Stimulated activated effector memory CD8-positive, alpha-beta T cell treated with anti-CD3 and anti-CD28 coated beads, Interleukin-12 subunit alpha, Interleukin-12 subunit beta, amount 100 ng/mL, for 72 hours (primary cell): ENCODE measurements at regions not wholly inside any gene's neighbourhood (a gene's known extent, or its start where the extent isn't known, plus 50 kb on each side); places are given as distances from the start of the nearest gene placed in this dataset.

Source experiments
- ATAC-seq: fragments of 150-1000 bp; cut with Tn5 transposase; 2 replicates; pipeline ENCODE4 v1.10.0; 2021
- DNase-seq, 2 donors: peaks; one replicate each; pipeline ENCODE4 v3.0.0; 2021 to 2022; ENCODE audit warnings: low spot score in 2 of 2
- H3K27ac Mint-ChIP-seq: one replicate; pipeline ENCODE4 v1.8.0; 2022; ENCODE audit warnings: mild to moderate bottlenecking, mixed read lengths
- H3K36me3 Mint-ChIP-seq: one replicate; pipeline ENCODE4 v1.8.0; 2022; ENCODE audit warnings: mild to moderate bottlenecking, mixed read lengths
- H3K4me1 Mint-ChIP-seq: one replicate; pipeline ENCODE4 v1.8.0; 2022; ENCODE audit warnings: mixed read lengths
- H3K4me3 Mint-ChIP-seq: one replicate; pipeline ENCODE4 v1.8.0; 2022; ENCODE audit warnings: mild to moderate bottlenecking, mixed read lengths
- H3K9me3 Mint-ChIP-seq: one replicate; pipeline ENCODE4 v1.8.0; 2022; ENCODE audit warnings: mixed read lengths

GRCh38 chr1:100622966-100623762 is 85.2 kb downstream of the GPR88 start:
- no peak overlapping the region for H3K27ac Mint-ChIP-seq
- DNase-seq: no peak
- ATAC-seq: no peak
- no peaks in the 10 kb centered on the region for H3K4me1 Mint-ChIP-seq
- no peaks in the 10 kb centered on the region for H3K36me3 Mint-ChIP-seq
- H3K9me3 Mint-ChIP-seq: no peaks in the 10 kb centered on the region
- H3K4me3 Mint-ChIP-seq: no peak overlapping the region

GRCh38 chr1:100624886-100625610 is 87.1 kb downstream of the GPR88 start:
- H3K27ac Mint-ChIP-seq: no peak overlapping the region
- no peaks in the 10 kb centered on the region for H3K36me3 Mint-ChIP-seq
- no peak overlapping the region for H3K4me3 Mint-ChIP-seq
- no peaks in the 10 kb centered on the region for H3K4me1 Mint-ChIP-seq
- no peak for DNase-seq
- no peaks in the 10 kb centered on the region for H3K9me3 Mint-ChIP-seq
- no peak for ATAC-seq

GRCh38 chr1:100626397-100626796 is 88.5 kb downstream of the GPR88 start:
- Mint-ChIP-seq H3K27ac (no peak overlapping the region), H3K4me1 (peaks cover 8% of the 10 kb centered on the region), H3K36me3 (no peaks in the 10 kb centered on the region)

GRCh38 chr1:100627054-100627716 is 89.2 kb downstream of the GPR88 start:
- Mint-ChIP-seq H3K27ac (no peak overlapping the region), H3K4me3 (no peak overlapping the region), H3K4me1 (peaks cover 9% of the 10 kb centered on the region), H3K9me3 (no peaks in the 10 kb centered on the region), H3K36me3 (no peaks in the 10 kb centered on the region)
- DNase-seq (no peak), ATAC-seq (no peak)

More at GRCh38 chr1:100626397-100626796, 88.5 kb downstream of the GPR88 start:
- ATAC-seq (peak; percentile 49), DNase-seq (no peak)
- Mint-ChIP-seq H3K9me3 (no peaks in the 10 kb centered on the region), H3K4me3 (no peak overlapping the region)

GRCh38 chr1:100627936-100628335 is 90.0 kb downstream of the GPR88 start:
- peaks cover 9% of the 10 kb centered on the region for H3K4me1 Mint-ChIP-seq
- ATAC-seq: no peak
- DNase-seq: no peak
- no peak overlapping the region for H3K27ac Mint-ChIP-seq
- no peak overlapping the region for H3K4me3 Mint-ChIP-seq
- H3K9me3 Mint-ChIP-seq: no peaks in the 10 kb centered on the region
- no peaks in the 10 kb centered on the region for H3K36me3 Mint-ChIP-seq

GRCh38 chr1:100628631-100629081 is 90.7 kb downstream of the GPR88 start:
- Mint-ChIP-seq H3K27ac (no peak overlapping the region), H3K4me1 (peaks cover 9% of the 10 kb centered on the region), H3K9me3 (no peaks in the 10 kb centered on the region), H3K36me3 (no peaks in the 10 kb centered on the region), H3K4me3 (no peak overlapping the region)
- no peak for ATAC-seq
- no peak for DNase-seq

- H3K27ac Mint-ChIP-seq: no peak overlapping the region
- H3K36me3 Mint-ChIP-seq: no peaks in the 10 kb centered on the region
- H3K4me1 Mint-ChIP-seq: peaks cover 9% of the 10 kb centered on the region
- ATAC-seq: no peak
- H3K4me3 Mint-ChIP-seq: no peak overlapping the region
- no peaks in the 10 kb centered on the region for H3K9me3 Mint-ChIP-seq
- no peak for DNase-seq
Measured at GRCh38 chr1:100629391-100629790, 90.2 kb upstream of the VCAM1 start.

- DNase-seq: no peak
- peak; percentile 61 for ATAC-seq
- H3K27ac Mint-ChIP-seq: no peak overlapping the region
Measured at GRCh38 chr1:100631015-100631551, 88.5 kb upstream of the VCAM1 start.

GRCh38 chr1:100642826-100643225 is 76.7 kb upstream of the VCAM1 start:
- no peak for ATAC-seq
- Mint-ChIP-seq H3K4me3 (no peak overlapping the region), H3K27ac (no peak overlapping the region), H3K9me3 (no peaks in the 10 kb centered on the region), H3K4me1 (no peaks in the 10 kb centered on the region), H3K36me3 (no peaks in the 10 kb centered on the region)
- no peak for DNase-seq

More at GRCh38 chr1:100631015-100631551, 88.5 kb upstream of the VCAM1 start:
- Mint-ChIP-seq H3K9me3 (no peaks in the 10 kb centered on the region), H3K36me3 (no peaks in the 10 kb centered on the region), H3K4me1 (peaks cover 9% of the 10 kb centered on the region), H3K4me3 (no peak overlapping the region)

GRCh38 chr1:100643471-100644196 is 75.9 kb upstream of the VCAM1 start:
- Mint-ChIP-seq H3K27ac (no peak overlapping the region), H3K4me3 (no peak overlapping the region), H3K4me1 (no peaks in the 10 kb centered on the region), H3K9me3 (peaks cover 5% of the 10 kb centered on the region), H3K36me3 (no peaks in the 10 kb centered on the region)
- ATAC-seq (no peak), DNase-seq (no peak)

GRCh38 chr1:100646001-100646400 is 73.5 kb upstream of the VCAM1 start:
- H3K4me1 Mint-ChIP-seq: no peaks in the 10 kb centered on the region
- peaks cover 17% of the 10 kb centered on the region for H3K9me3 Mint-ChIP-seq
- ATAC-seq (no peak), DNase-seq (no peak)
- H3K4me3 Mint-ChIP-seq: no peak overlapping the region
- H3K36me3 Mint-ChIP-seq: no peaks in the 10 kb centered on the region
- no peak overlapping the region for H3K27ac Mint-ChIP-seq

GRCh38 chr1:100649146-100649545 is 70.4 kb upstream of the VCAM1 start:
- Mint-ChIP-seq H3K9me3 (peaks cover 21% of the 10 kb centered on the region), H3K36me3 (no peaks in the 10 kb centered on the region), H3K4me3 (no peak overlapping the region)

GRCh38 chr1:100657876-100658715 is 61.4 kb upstream of the VCAM1 start:
- Mint-ChIP-seq H3K27ac (no peak overlapping the region), H3K36me3 (no peaks in the 10 kb centered on the region), H3K4me1 (no peaks in the 10 kb centered on the region), H3K4me3 (no peak overlapping the region), H3K9me3 (peaks cover 4% of the 10 kb centered on the region)
- no peak for DNase-seq
- ATAC-seq: no peak

More at GRCh38 chr1:100649146-100649545, 70.4 kb upstream of the VCAM1 start:
- DNase-seq (no peak), ATAC-seq (no peak)
- Mint-ChIP-seq H3K27ac (no peak overlapping the region), H3K4me1 (no peaks in the 10 kb centered on the region)

- no peak overlapping the region for H3K4me3 Mint-ChIP-seq
- peaks cover 2% of the 10 kb centered on the region for H3K9me3 Mint-ChIP-seq
- no peak overlapping the region for H3K27ac Mint-ChIP-seq
- no peak for DNase-seq
- H3K4me1 Mint-ChIP-seq: no peaks in the 10 kb centered on the region
- ATAC-seq: no peak
- H3K36me3 Mint-ChIP-seq: no peaks in the 10 kb centered on the region
Measured at GRCh38 chr1:100658716-100659026, 60.9 kb upstream of the VCAM1 start.
